NCI-H460 (cell line): ENCODE measurements at regions not wholly inside any gene's neighbourhood (a gene's known extent, or its start where the extent isn't known, plus 50 kb on each side); places are given as distances from the start of the nearest gene placed in this dataset.
"Not testable (repeated sequence)": the region's sequence is repeated elsewhere in the genome, so short reads cannot be mapped to it uniquely, and the experiment has no call there.

Experiments
- DNase-seq: peaks from one replicate; pipeline ENCODE4 v3.0.0-alpha.2; 2016; ENCODE audit warnings: low read depth; ENCODE audit errors: extremely low read depth

GRCh38 chr16:60078819-60079218 lies 1344.7 kb upstream of the GOT2 start:
- DNase-seq: not testable (repeated sequence)

GRCh38 chr16:60077861-60078260 lies 1343.7 kb upstream of the GOT2 start:
- DNase-seq: no peak

GRCh38 chr16:60074378-60074777 lies 1340.3 kb upstream of the GOT2 start:
- DNase-seq: no peak

GRCh38 chr16:60073376-60073775 lies 1339.3 kb upstream of the GOT2 start:
- DNase-seq: no peak

- no peak for DNase-seq
These were observed 1329.9 kb upstream of the GOT2 start for GRCh38 chr16:60064026-60064425.

- DNase-seq: no peak
These were observed 1327.3 kb upstream of the GOT2 start for GRCh38 chr16:60061396-60061795.

GRCh38 chr16:60060731-60061130 lies 1326.6 kb upstream of the GOT2 start:
- no peak for DNase-seq

- no peak for DNase-seq
These were observed 1325.0 kb upstream of the GOT2 start for GRCh38 chr16:60059141-60059540.

- peak; percentile 5 for DNase-seq
These were observed 1307.6 kb upstream of the GOT2 start for GRCh38 chr16:60041671-60042070.

GRCh38 chr16:60031740-60032139 lies 1297.6 kb upstream of the GOT2 start:
- DNase-seq: no peak

- DNase-seq: no peak
These were observed 1293.2 kb upstream of the GOT2 start for GRCh38 chr16:60027351-60027750.

- DNase-seq: no peak
These were observed 1279.0 kb upstream of the GOT2 start for GRCh38 chr16:60013076-60013475.

- DNase-seq: no peak
These were observed 1267.4 kb upstream of the GOT2 start for GRCh38 chr16:60001523-60001922.

- DNase-seq: no peak
These were observed 1263.6 kb upstream of the GOT2 start for GRCh38 chr16:59997706-59998105.

- DNase-seq: no peak
These were observed 1259.0 kb upstream of the GOT2 start for GRCh38 chr16:59993101-59993500.

GRCh38 chr16:59991171-59991570 lies 1257.1 kb upstream of the GOT2 start:
- no peak for DNase-seq

GRCh38 chr16:59988591-59988990 lies 1254.5 kb upstream of the GOT2 start:
- DNase-seq: no peak

- DNase-seq: no peak
These were observed 1241.8 kb upstream of the GOT2 start for GRCh38 chr16:59975953-59976352.

GRCh38 chr16:59973966-59974365 lies 1239.8 kb upstream of the GOT2 start:
- DNase-seq: no peak

GRCh38 chr16:59971264-59971663 lies 1237.1 kb upstream of the GOT2 start:
- no peak for DNase-seq

- no peak for DNase-seq
These were observed 1230.3 kb upstream of the GOT2 start for GRCh38 chr16:59964232-59964924.

- DNase-seq: no peak
These were observed 1225.2 kb upstream of the GOT2 start for GRCh38 chr16:59959311-59959710.

- no peak for DNase-seq
These were observed 1216.3 kb upstream of the GOT2 start for GRCh38 chr16:59950431-59950830.
